H9 (cell line): ENCODE measurements at regions not wholly inside any gene's neighbourhood (a gene's known extent, or its start where the extent isn't known, plus 50 kb on each side); places are given as distances from the start of the nearest gene placed in this dataset.

Experiments used
- DNase-seq: peaks from one replicate; pipeline ENCODE4 v3.0.0-alpha.2; 2017
- H2AFZ ChIP-seq: one replicate; pipeline ENCODE4 v1.6.1; 2013; ENCODE audit warnings: mild to moderate bottlenecking, low read length, control low read depth, moderate library complexity
- H2AK5ac ChIP-seq: 2 replicates; pipeline ENCODE4 v1.6.1; 2013; ENCODE audit warnings: low read length, control low read depth, mixed read lengths; ENCODE audit not compliant: insufficient read length
- H2BK120ac ChIP-seq: one replicate; pipeline ENCODE4 v1.6.1; 2013; ENCODE audit warnings: low read depth, mild to moderate bottlenecking, low read length, control low read depth, inconsistent platforms; ENCODE audit not compliant: poor library complexity, severe bottlenecking
- H2BK12ac ChIP-seq: 2 replicates; pipeline ENCODE4 v1.6.1; 2013; ENCODE audit warnings: low read length, control low read depth, mixed read lengths, low read depth; ENCODE audit not compliant: insufficient read length
- H2BK15ac ChIP-seq: 2 replicates; pipeline ENCODE4 v1.6.1; 2013; ENCODE audit warnings: low read depth, low read length, control low read depth
- H2BK20ac ChIP-seq: one replicate; pipeline ENCODE4 v1.6.1; 2013; ENCODE audit warnings: low read depth, mild to moderate bottlenecking, low read length, control low read depth, inconsistent platforms; ENCODE audit not compliant: poor library complexity, severe bottlenecking
- H2BK5ac ChIP-seq: 2 replicates; pipeline ENCODE4 v1.6.1; 2013; ENCODE audit warnings: low read length, control low read depth, mixed read lengths; ENCODE audit not compliant: insufficient read length
- H3K14ac ChIP-seq: 2 replicates; pipeline ENCODE4 v1.6.1; 2013; ENCODE audit warnings: low read length, control low read depth; ENCODE audit not compliant: insufficient read depth
- H3K18ac ChIP-seq: 2 replicates; pipeline ENCODE4 v1.6.1; 2013; ENCODE audit warnings: low read depth, mild to moderate bottlenecking, mixed read lengths, low read length, control low read depth; ENCODE audit not compliant: insufficient read length
- H3K23ac ChIP-seq: 2 replicates; pipeline ENCODE4 v1.6.1; 2013; ENCODE audit warnings: low read length, control low read depth, mixed read lengths, low read depth; ENCODE audit not compliant: insufficient read length
- H3K23me2 ChIP-seq: 2 replicates; pipeline ENCODE4 v1.6.1; 2013; ENCODE audit warnings: low read depth, mild to moderate bottlenecking, mixed read lengths, low read length, control low read depth; ENCODE audit not compliant: insufficient read length, poor library complexity, severe bottlenecking
- H3K27ac ChIP-seq: 2 replicates; pipeline ENCODE4 v1.5.1; 2013; ENCODE audit warnings: low read length, control low read depth, mixed read lengths, low read depth; ENCODE audit not compliant: insufficient read length
- H3K27me3 ChIP-seq: 2 replicates; pipeline ENCODE4 v1.6.1; 2013; ENCODE audit warnings: low read length, control low read depth, inconsistent platforms; ENCODE audit not compliant: insufficient read depth
- H3K4ac ChIP-seq: 2 replicates; pipeline ENCODE4 v1.6.1; 2013; ENCODE audit warnings: low read depth, mild to moderate bottlenecking, control low read depth, inconsistent platforms, low read length, moderate library complexity
- H3K4me1 ChIP-seq: 2 replicates; pipeline ENCODE4 v1.6.1; 2013; ENCODE audit warnings: low read length, control low read depth, inconsistent platforms; ENCODE audit not compliant: insufficient read depth
- H3K4me2 ChIP-seq: 2 replicates; pipeline ENCODE4 v1.6.1; 2013; ENCODE audit warnings: low read length, control low read depth, mixed read lengths; ENCODE audit not compliant: insufficient read length, insufficient read depth
- H3K56ac ChIP-seq: 2 replicates; pipeline ENCODE4 v1.6.1; 2013; ENCODE audit warnings: low read depth, mild to moderate bottlenecking, mixed read lengths, low read length, control low read depth; ENCODE audit not compliant: insufficient read length
- H3K79me1 ChIP-seq: 2 replicates; pipeline ENCODE4 v1.6.1; 2013; ENCODE audit warnings: low read depth, mild to moderate bottlenecking, moderate library complexity, low read length, control low read depth, inconsistent platforms; ENCODE audit not compliant: insufficient read depth, poor library complexity, severe bottlenecking
- H3K79me2 ChIP-seq: 2 replicates; pipeline ENCODE4 v1.6.1; 2013; ENCODE audit warnings: low read length, control low read depth, inconsistent platforms; ENCODE audit not compliant: insufficient read depth
- H3K9ac ChIP-seq: 2 replicates; pipeline ENCODE4 v1.6.1; 2013; ENCODE audit warnings: low read length, control low read depth, mixed read lengths; ENCODE audit not compliant: insufficient read length; ENCODE audit errors: extremely low read depth
- H3K9me3 ChIP-seq: one replicate; pipeline ENCODE4 v1.6.1; 2013; ENCODE audit warnings: low read depth, low read length, inconsistent platforms; ENCODE audit not compliant: control insufficient read depth
- H3T11ph ChIP-seq: one replicate; pipeline ENCODE4 v1.6.1; 2013; ENCODE audit warnings: mild to moderate bottlenecking, low read length, control low read depth, inconsistent platforms
- H4K20me1 ChIP-seq: one replicate; pipeline ENCODE4 v1.6.1; 2013; ENCODE audit not compliant: control insufficient read depth, insufficient read length, insufficient read depth
- H4K5ac ChIP-seq: 2 replicates; pipeline ENCODE4 v1.6.1; 2013; ENCODE audit warnings: low read depth, mild to moderate bottlenecking, mixed read lengths, low read length, control low read depth; ENCODE audit not compliant: insufficient read length
- H4K8ac ChIP-seq: replicated peaks from 2 replicates; pipeline ENCODE4 v1.6.1; 2013; ENCODE audit warnings: low read length, control low read depth, mixed read lengths, low read depth; ENCODE audit not compliant: insufficient read length
- H4K91ac ChIP-seq: 2 replicates; pipeline ENCODE4 v1.6.1; 2013; ENCODE audit warnings: low read depth, mild to moderate bottlenecking, moderate library complexity, mixed read lengths, low read length, control low read depth; ENCODE audit not compliant: insufficient read length
- H3K27ac Mint-ChIP-seq, 3 experiments: 2 replicates in 2 of 3; 3 replicates in 1 of 3; pipeline ENCODE4 v1.8.0; 2020 to 2021; ENCODE audit warnings: mixed read lengths in 3 of 3, mild to moderate bottlenecking in 1 of 3, moderate library complexity in 1 of 3
- H3K27me3 Mint-ChIP-seq: 2 replicates; pipeline ENCODE4 v1.8.0; 2021; ENCODE audit warnings: low read depth, mild to moderate bottlenecking, moderate library complexity, mixed read lengths
- H3K36me3 Mint-ChIP-seq, 3 experiments: 2 replicates in 2 of 3; 3 replicates in 1 of 3; pipeline ENCODE4 v1.8.0; 2020 to 2021; ENCODE audit warnings: low read depth in 3 of 3, mixed read lengths in 3 of 3; ENCODE audit not compliant: insufficient read depth in 1 of 3
- H3K4me1 Mint-ChIP-seq, 2 experiments: 2 replicates each; pipeline ENCODE4 v1.8.0; 2020; ENCODE audit warnings: mixed read lengths in 2 of 2
- H3K4me3 Mint-ChIP-seq, 2 experiments: 2 replicates in 1 of 2; 3 replicates in 1 of 2; pipeline ENCODE4 v1.8.0; 2020 to 2021; ENCODE audit warnings: mild to moderate bottlenecking in 2 of 2, mixed read lengths in 2 of 2, moderate library complexity in 1 of 2
- H3K9me3 Mint-ChIP-seq, 2 experiments: 2 replicates in 1 of 2; 3 replicates in 1 of 2; pipeline ENCODE4 v1.8.0; 2020; ENCODE audit warnings: mild to moderate bottlenecking in 2 of 2, mixed read lengths in 2 of 2, moderate library complexity in 1 of 2
- WGBS: extraction: QIAGEN DNeasy Blood & Tissue Kit; methylation state at CpG from one replicate; pipeline ENCODE4 v1.1.7; 2013; ENCODE audit warnings: missing lambda C conversion rate, low lambda C conversion rate, mixed read lengths; ENCODE audit not compliant: insufficient read length; ENCODE audit errors: extremely low coverage; 5-methylcytosine and 5-hydroxymethylcytosine counted together
- TF ChIP-seq, protein P1 (sequence below): fragments of 200-600 bp; sonication (generic); conservative IDR thresholded peaks from 3 replicates; pipeline ENCODE4 v1.8.0; 2021; ENCODE audit warnings: antibody characterized with exemption, mild to moderate bottlenecking

DNA sequence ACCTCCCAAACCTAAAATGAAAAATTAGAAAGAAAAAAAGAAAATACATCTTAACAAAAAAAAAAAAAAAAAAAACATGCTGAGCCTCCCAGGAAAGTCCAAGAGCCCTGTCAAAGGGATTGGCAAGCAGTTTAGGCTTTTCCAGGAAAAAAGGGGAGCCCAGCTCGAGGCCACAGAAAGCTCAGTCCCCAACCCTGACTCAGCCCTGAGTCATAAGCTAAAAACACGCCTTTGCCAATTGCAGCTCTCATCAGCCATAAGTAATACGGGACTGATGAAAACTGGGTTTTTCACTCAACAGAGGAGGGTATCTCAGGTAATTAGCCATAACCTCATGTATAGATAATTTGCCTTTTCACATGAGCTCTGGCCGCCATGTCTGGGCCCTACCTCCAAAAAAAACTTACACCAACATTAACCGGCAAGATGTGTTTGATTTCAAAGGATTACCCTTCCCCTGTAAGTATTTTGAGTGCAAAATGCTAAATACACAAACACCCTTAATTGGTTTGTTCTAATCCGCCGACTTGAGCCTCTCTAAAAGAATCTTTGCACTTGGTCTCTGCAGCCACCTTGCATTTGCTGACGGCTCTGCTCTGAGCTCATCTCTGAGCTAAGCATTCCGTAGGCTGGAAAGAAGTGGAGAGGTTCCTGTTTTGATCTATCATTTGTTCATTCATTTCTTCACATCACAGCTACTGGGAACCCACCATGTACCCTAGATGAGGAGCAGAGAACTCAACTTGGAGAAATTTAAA lies 319.2 kb downstream of the BCL11B start:
- H3K27ac ChIP-seq, result no peak overlapping the region
- no peak overlapping the region for H3K56ac ChIP-seq
- H3K4me2 ChIP-seq, result no peak overlapping the region
- no peak overlapping the region for H2AFZ ChIP-seq
- WGBS, result no CpG with 5 or more reads among the region's 9 CpGs
- H2BK15ac ChIP-seq, result no peak overlapping the region
- Mint-ChIP-seq H3K4me1 (peaks cover 8 to 11% of the 10 kb centered on the region in 2 experiments), H3K4me3 (no peak overlapping the region), H3K36me3 (no peaks in the 10 kb centered on the region), H3K27me3 (no peaks in the 10 kb centered on the region), H3K9me3 (0 out of 5 replicates have a peak, but pooled peaks cover 0 to 2% of the 10 kb centered on the region in 2 experiments), H3K27ac (no peak overlapping the region)
- H2BK5ac ChIP-seq, result no peak overlapping the region
- no peak overlapping the region for H3T11ph ChIP-seq
- no peaks in the 10 kb centered on the region for H4K20me1 ChIP-seq
- H4K8ac ChIP-seq, result no peak overlapping the region
- TF ChIP-seq, protein P1, sequence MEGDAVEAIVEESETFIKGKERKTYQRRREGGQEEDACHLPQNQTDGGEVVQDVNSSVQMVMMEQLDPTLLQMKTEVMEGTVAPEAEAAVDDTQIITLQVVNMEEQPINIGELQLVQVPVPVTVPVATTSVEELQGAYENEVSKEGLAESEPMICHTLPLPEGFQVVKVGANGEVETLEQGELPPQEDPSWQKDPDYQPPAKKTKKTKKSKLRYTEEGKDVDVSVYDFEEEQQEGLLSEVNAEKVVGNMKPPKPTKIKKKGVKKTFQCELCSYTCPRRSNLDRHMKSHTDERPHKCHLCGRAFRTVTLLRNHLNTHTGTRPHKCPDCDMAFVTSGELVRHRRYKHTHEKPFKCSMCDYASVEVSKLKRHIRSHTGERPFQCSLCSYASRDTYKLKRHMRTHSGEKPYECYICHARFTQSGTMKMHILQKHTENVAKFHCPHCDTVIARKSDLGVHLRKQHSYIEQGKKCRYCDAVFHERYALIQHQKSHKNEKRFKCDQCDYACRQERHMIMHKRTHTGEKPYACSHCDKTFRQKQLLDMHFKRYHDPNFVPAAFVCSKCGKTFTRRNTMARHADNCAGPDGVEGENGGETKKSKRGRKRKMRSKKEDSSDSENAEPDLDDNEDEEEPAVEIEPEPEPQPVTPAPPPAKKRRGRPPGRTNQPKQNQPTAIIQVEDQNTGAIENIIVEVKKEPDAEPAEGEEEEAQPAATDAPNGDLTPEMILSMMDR, result no peak
- H2BK20ac ChIP-seq, result no peak overlapping the region
- no peaks in the 10 kb centered on the region for H3K79me2 ChIP-seq
- no peak overlapping the region for H4K91ac ChIP-seq
- H3K14ac ChIP-seq, result no peak overlapping the region
- no peak overlapping the region for H3K9ac ChIP-seq
- DNase-seq, result no peak
- no peak overlapping the region for H2BK12ac ChIP-seq
- no peak overlapping the region for H2AK5ac ChIP-seq
- no peaks in the 10 kb centered on the region for H3K4me1 ChIP-seq
- H3K18ac ChIP-seq, result no peak overlapping the region
- H3K79me1 ChIP-seq, result no peaks in the 10 kb centered on the region
- H3K23ac ChIP-seq, result no peak overlapping the region
- H3K9me3 ChIP-seq, result no peaks in the 10 kb centered on the region
- H3K27me3 ChIP-seq, result no peaks in the 10 kb centered on the region; the same call in 1 of the 2 replicates
- no peak overlapping the region for H3K4ac ChIP-seq
- no peaks in the 10 kb centered on the region for H3K23me2 ChIP-seq
- H2BK120ac ChIP-seq, result no peak overlapping the region
- no peak overlapping the region for H4K5ac ChIP-seq
